ENCODE measurements at regions not wholly inside any gene's neighbourhood (a gene's known extent, or its start where the extent isn't known, plus 50 kb on each side); places are given as distances from the start of the nearest gene placed in this dataset.
"Not testable (repeated sequence)": the region's sequence is repeated elsewhere in the genome, so short reads cannot be mapped to it uniquely, and the experiment has no call there.

DNA sequence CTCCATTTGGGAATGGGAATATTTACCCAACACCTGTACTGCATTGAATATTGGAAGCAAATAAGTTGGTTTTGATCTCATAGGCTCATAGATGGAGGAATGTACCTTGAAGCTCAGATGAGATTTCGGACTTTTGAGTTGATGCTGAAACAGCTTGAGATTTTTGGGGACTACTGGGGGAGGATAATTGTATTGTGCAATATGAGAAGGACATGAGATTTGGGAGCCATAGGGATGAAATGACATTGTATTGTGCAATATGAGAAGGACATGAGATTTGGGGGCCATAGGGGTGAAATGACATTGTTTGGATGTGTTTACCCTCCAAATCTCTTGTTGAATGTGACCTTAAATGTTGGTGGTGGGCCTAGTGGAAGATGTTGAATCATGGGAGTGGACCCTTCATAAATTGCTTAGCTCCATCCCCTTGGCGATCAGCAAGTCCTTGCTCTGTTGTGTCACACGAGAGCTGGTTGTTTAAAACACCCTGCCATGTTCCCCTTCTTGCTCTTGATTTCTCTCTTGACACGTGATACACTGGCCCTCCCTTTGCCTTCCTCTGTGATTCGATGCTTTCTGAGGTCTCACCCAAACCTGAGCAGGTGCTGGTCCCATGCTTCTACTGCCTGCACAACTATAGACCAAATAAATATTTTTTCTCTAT, 4464.8 kb upstream of the OR11H1 start:
- not testable (repeated sequence) for TF ChIP-seq POLR2A (IDR thresholded peaks at IDR 0.05)
- TF ChIP-seq, protein P1, sequence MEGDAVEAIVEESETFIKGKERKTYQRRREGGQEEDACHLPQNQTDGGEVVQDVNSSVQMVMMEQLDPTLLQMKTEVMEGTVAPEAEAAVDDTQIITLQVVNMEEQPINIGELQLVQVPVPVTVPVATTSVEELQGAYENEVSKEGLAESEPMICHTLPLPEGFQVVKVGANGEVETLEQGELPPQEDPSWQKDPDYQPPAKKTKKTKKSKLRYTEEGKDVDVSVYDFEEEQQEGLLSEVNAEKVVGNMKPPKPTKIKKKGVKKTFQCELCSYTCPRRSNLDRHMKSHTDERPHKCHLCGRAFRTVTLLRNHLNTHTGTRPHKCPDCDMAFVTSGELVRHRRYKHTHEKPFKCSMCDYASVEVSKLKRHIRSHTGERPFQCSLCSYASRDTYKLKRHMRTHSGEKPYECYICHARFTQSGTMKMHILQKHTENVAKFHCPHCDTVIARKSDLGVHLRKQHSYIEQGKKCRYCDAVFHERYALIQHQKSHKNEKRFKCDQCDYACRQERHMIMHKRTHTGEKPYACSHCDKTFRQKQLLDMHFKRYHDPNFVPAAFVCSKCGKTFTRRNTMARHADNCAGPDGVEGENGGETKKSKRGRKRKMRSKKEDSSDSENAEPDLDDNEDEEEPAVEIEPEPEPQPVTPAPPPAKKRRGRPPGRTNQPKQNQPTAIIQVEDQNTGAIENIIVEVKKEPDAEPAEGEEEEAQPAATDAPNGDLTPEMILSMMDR (IDR thresholded peaks at IDR 0.05) = not testable (repeated sequence)
